PFSK-1 (cell line): ENCODE measurements at regions not wholly inside any gene's neighbourhood (a gene's known extent, or its start where the extent isn't known, plus 50 kb on each side); places are given as distances from the start of the nearest gene placed in this dataset.

ENCODE experiments used
- FOXP2 ChIP-seq: optimal IDR thresholded peaks from 2 replicates; pipeline ENCODE3; 2011; ENCODE audit warnings: borderline replicate concordance, control low read depth, inconsistent platforms; ENCODE audit not compliant: insufficient read depth; ENCODE audit errors: extremely low read length, extremely low read depth
- POLR2AphosphoS5 ChIP-seq: IDR thresholded peaks from 2 replicates; pipeline ENCODE4 v1.6.1; 2012; ENCODE audit warnings: low read depth, mild to moderate bottlenecking, control low read depth, low read length, moderate library complexity
- REST ChIP-seq, 2 experiments: IDR thresholded peaks; 2 replicates each; pipeline versions ENCODE4 v1.6.1 to v1.8.0; 2011 to 2012; ENCODE audit warnings: low read depth in 2 of 2, low read length in 2 of 2, control low read depth in 1 of 2, inconsistent platforms in 1 of 2, mild to moderate bottlenecking in 1 of 2, moderate library complexity in 1 of 2; ENCODE audit not compliant: insufficient read depth in 1 of 2
- SIN3A ChIP-seq: IDR thresholded peaks from 2 replicates; pipeline ENCODE4 v1.6.1; 2012; ENCODE audit warnings: mild to moderate bottlenecking, low read length, moderate library complexity, borderline replicate concordance; ENCODE audit not compliant: insufficient read depth
- TAF1 ChIP-seq: IDR thresholded peaks from 2 replicates; pipeline ENCODE4 v1.6.1; 2012; ENCODE audit warnings: low read length, control low read depth, borderline replicate concordance; ENCODE audit not compliant: insufficient read depth

GRCh38 chr2:129492548-129492947 lies 486.9 kb upstream of the RAB6C start:
- TF ChIP-seq FOXP2, result no peak
- no peak for TF ChIP-seq TAF1
- no peak for TF ChIP-seq SIN3A
- TF ChIP-seq REST (IDR thresholded peaks at IDR 0.05; ENCODE audit: insufficient read depth in 1 of 2, low read depth in 2 of 2, low read length in 2 of 2), result no peak
- TF ChIP-seq POLR2AphosphoS5, result no peak

- TF ChIP-seq TAF1 (no peak), SIN3A (no peak), FOXP2 (no peak), REST (IDR thresholded peaks at IDR 0.05; ENCODE audit: insufficient read depth in 1 of 2, low read depth in 2 of 2, low read length in 2 of 2) (no peak), POLR2AphosphoS5 (no peak)
Measured at GRCh38 chr2:129499747-129500146, 479.7 kb upstream of the RAB6C start.

GRCh38 chr2:129502781-129503180 lies 476.7 kb upstream of the RAB6C start:
- TF ChIP-seq TAF1 (no peak), POLR2AphosphoS5 (no peak), FOXP2 (no peak), REST (IDR thresholded peaks at IDR 0.05; ENCODE audit: insufficient read depth in 1 of 2, low read depth in 2 of 2, low read length in 2 of 2) (no peak), SIN3A (no peak)

GRCh38 chr2:129504646-129505045 lies 474.8 kb upstream of the RAB6C start:
- no peak for TF ChIP-seq POLR2AphosphoS5
- no peak for TF ChIP-seq FOXP2
- no peak for TF ChIP-seq TAF1
- no peak for TF ChIP-seq REST (IDR thresholded peaks at IDR 0.05; ENCODE audit: insufficient read depth in 1 of 2, low read depth in 2 of 2, low read length in 2 of 2)
- no peak for TF ChIP-seq SIN3A

GRCh38 chr2:129518937-129519336 lies 460.5 kb upstream of the RAB6C start:
- TF ChIP-seq SIN3A, result no peak
- no peak for TF ChIP-seq POLR2AphosphoS5
- TF ChIP-seq TAF1, result no peak
- TF ChIP-seq REST (IDR thresholded peaks at IDR 0.05; ENCODE audit: insufficient read depth in 1 of 2, low read depth in 2 of 2, low read length in 2 of 2), result no peak
- no peak for TF ChIP-seq FOXP2
